ENCODE measurements at regions not wholly inside any gene's neighbourhood (a gene's known extent, or its start where the extent isn't known, plus 50 kb on each side); places are given as distances from the start of the nearest gene placed in this dataset.

- H3K4me3 ChIP-seq (ENCODE audit: low read length) = no peak overlapping the region
- no peak for TF ChIP-seq CTCF (conservative IDR thresholded peaks at IDR 0.05; ENCODE audit: low read depth, low read length)
- peak; percentile 78 for DNase-seq (ENCODE audit: low read depth)
These were observed 417.0 kb upstream of the MEIS2 start for GRCh38 chr15:37517191-37517895.

- no peak for TF ChIP-seq CTCF (conservative IDR thresholded peaks at IDR 0.05; ENCODE audit: low read depth, low read length)
- DNase-seq (ENCODE audit: low read depth) = no peak
- H3K4me3 ChIP-seq (ENCODE audit: low read length) = no peak overlapping the region
These were observed 416.0 kb upstream of the TMCO5A start for GRCh38 chr15:37518436-37518835.

DNA sequence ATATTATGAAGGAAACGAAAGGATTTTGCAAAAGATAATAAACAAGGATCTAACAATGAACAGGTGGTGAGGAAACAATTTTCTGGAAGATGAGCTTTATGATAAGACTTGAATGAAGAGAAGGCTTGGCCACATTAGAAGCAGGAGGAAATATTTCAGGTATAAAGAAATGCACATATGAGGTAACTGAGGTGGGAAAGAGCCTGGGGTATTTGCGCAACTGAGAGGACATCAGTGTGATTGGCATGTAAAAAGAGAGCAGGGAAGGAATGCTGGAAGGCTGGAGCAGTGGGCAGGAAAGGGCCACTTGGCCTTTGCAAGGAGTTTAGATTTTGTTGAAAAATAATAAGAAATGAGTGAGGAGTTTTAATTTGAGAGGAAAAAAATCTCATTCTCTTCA lies 414.4 kb upstream of the TMCO5A start:
- no peak overlapping the region for H3K4me3 ChIP-seq (ENCODE audit: low read length)
- no peak for TF ChIP-seq CTCF (conservative IDR thresholded peaks at IDR 0.05; ENCODE audit: low read depth, low read length)
- DNase-seq (ENCODE audit: low read depth) = no peak

DNA sequence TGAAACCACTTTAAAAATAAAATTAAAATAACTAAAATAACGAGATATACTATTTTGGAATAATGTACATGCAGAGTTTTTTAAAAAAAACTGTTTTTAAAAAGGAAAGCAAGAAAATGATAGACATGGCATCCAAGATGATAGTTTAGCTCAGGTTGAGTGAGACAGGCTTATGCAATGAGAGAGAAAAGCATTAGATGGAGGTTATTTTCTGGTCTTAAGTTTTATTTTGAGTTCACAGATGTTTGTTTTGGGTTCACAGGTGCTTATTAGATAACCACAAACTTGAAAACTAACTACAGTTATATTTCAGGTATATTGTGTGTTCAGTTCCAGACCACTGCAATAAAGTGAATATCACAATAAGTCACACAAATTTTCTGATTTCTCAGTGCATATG lies 413.6 kb upstream of the TMCO5A start:
- TF ChIP-seq CTCF (conservative IDR thresholded peaks at IDR 0.05; ENCODE audit: low read depth, low read length) = no peak

GRCh38 chr15:37524601-37525000 lies 409.8 kb upstream of the TMCO5A start:
- no peak overlapping the region for H3K4me3 ChIP-seq (ENCODE audit: low read length)
- no peak for TF ChIP-seq CTCF (conservative IDR thresholded peaks at IDR 0.05; ENCODE audit: low read depth, low read length)
- DNase-seq (ENCODE audit: low read depth) = no peak

More for the DNA sequence above, 413.6 kb upstream of the TMCO5A start:
- DNase-seq (ENCODE audit: low read depth) = no peak
- H3K4me3 ChIP-seq (ENCODE audit: low read length) = no peak overlapping the region

GRCh38 chr15:37528432-37528831 lies 406.0 kb upstream of the TMCO5A start:
- no peak overlapping the region for H3K4me3 ChIP-seq (ENCODE audit: low read length)
- no peak for DNase-seq (ENCODE audit: low read depth)
- no peak for TF ChIP-seq CTCF (conservative IDR thresholded peaks at IDR 0.05; ENCODE audit: low read depth, low read length)

GRCh38 chr15:37536967-37537605 lies 397.4 kb upstream of the TMCO5A start:
- H3K4me3 ChIP-seq (ENCODE audit: low read length) = no peak overlapping the region
- no peak for TF ChIP-seq CTCF (conservative IDR thresholded peaks at IDR 0.05; ENCODE audit: low read depth, low read length)
- DNase-seq (ENCODE audit: low read depth) = peak; percentile 40
